Pancreas (tissue), 10 donors: ENCODE measurements at regions not wholly inside any gene's neighbourhood (a gene's known extent, or its start where the extent isn't known, plus 50 kb on each side); places are given as distances from the start of the nearest gene placed in this dataset.

ENCODE experiments used
- ATAC-seq, 4 donors: fragments of 200-7000 bp; cut with Tn5 transposase; one replicate each; pipeline versions ENCODE4 v1.8.0 to v1.9.1; 2020; ENCODE audit warnings: mild to moderate bottlenecking in 4 of 4, moderate library complexity in 4 of 4
- DNase-seq, 6 donors: peaks; one replicate each; pipeline ENCODE4 v3.0.0-alpha.2; 2020
- FAIRE-seq: peaks from 2 replicates; lab custom pipeline; 2012; peaks lifted over from hg19 to GRCh38; lab: Jason Lieb, UNC
- H3K27ac ChIP-seq, 4 donors: fragments of 200-600 bp; sonication (generic); 1 replicate in 3 of 4; 2 replicates in 1 of 4; pipeline versions ENCODE4 v1.5.0 to v1.8.0; 2020
- H3K27me3 ChIP-seq, 4 donors: fragments of 200-600 bp; one replicate each; pipeline ENCODE4 v1.8.0; 2021
- H3K36me3 ChIP-seq, 3 donors: fragments of 200-600 bp; sonication (generic) in 1 of 3; one replicate each; pipeline versions ENCODE4 v1.5.0 to v1.8.0; 2020 to 2021
- H3K4me1 ChIP-seq, 3 donors: fragments of 200-600 bp; one replicate each; pipeline ENCODE4 v1.8.0; 2021
- H3K4me3 ChIP-seq, 4 donors: fragments of 200-600 bp; sonication (generic) in 2 of 4; one replicate each; pipeline versions ENCODE4 v1.5.0 to v1.8.0; 2020 to 2021
- H3K9me3 ChIP-seq, 4 donors: fragments of 200-600 bp; one replicate each; pipeline ENCODE4 v1.8.0; 2021
- CTCF ChIP-seq, 4 donors: fragments of 200-600 bp; sonication (generic) in 3 of 4; IDR thresholded peaks; one replicate each; pipeline versions ENCODE4 v1.5.0 to v1.8.0; 2021; ENCODE audit warnings: antibody characterized with exemption in 4 of 4
- WGBS, 2 donors: extraction: QIAGEN DNeasy Blood & Tissue Kit; methylation state at CpG; one replicate each; pipeline ENCODE4 v1.1.7; 2013; 5-methylcytosine and 5-hydroxymethylcytosine counted together
- intact Hi-C, 3 donors: fragments of 100-400 bp; cut with DNase I; formaldehyde crosslinking; loops; one replicate each; pipeline versions ENCODE4 v1.11.1 to v1.14.2; 2022
- donor health status: healthy with polysubstance abuse.
- donor health status: DM: no; HTN: no; CAD: no; lungs with moderate emphysema.
- donor health status: DM: no; HTN: no; CAD: no.
- donor health status: control.
- donor health status: control.
- donor health status: Bipolar disorder and iron deficiency.
- donor health status: DM: yes; HTN: yes; CAD: no.
- donor health status: DM: no; HTN: no; CAD: no.
- donor health status: DM: no; HTN: no; CAD: no.
- donor health status: DM: yes; HTN: yes; CAD: no.

- intact Hi-C loops, result no loop called here
- H3K4me3 ChIP-seq, result no peak overlapping the region
- TF ChIP-seq CTCF (IDR thresholded peaks at IDR 0.05), result no peak
- H3K27me3 ChIP-seq, result no peaks in the 10 kb centered on the region
- no peak for FAIRE-seq
- no peaks in the 10 kb centered on the region for H3K36me3 ChIP-seq
- H3K9me3 ChIP-seq, result no peaks in the 10 kb centered on the region
- WGBS, 2 donors, result 92 to 93% methylated on average over 2 of the region's 2 CpGs
- ATAC-seq, result no peak
- H3K4me1 ChIP-seq, result no peaks in the 10 kb centered on the region
- H3K27ac ChIP-seq, result no peak overlapping the region
- DNase-seq, result no peak
Measured at GRCh38 chr5:112656451-112656850, 81.2 kb upstream of the APC start.

- Histone ChIP-seq H3K36me3 (no peaks in the 10 kb centered on the region), H3K4me1 (no peaks in the 10 kb centered on the region), H3K27me3 (no peaks in the 10 kb centered on the region), H3K27ac (no peak overlapping the region), H3K9me3 (no peaks in the 10 kb centered on the region), H3K4me3 (no peak overlapping the region)
- FAIRE-seq (no peak), DNase-seq (no peak), ATAC-seq (no peak)
- intact Hi-C loops, result no loop called here
- 88 to 92% methylated on average over 3 of the region's 3 CpGs for WGBS, 2 donors
- TF ChIP-seq CTCF (IDR thresholded peaks at IDR 0.05), result no peak
Measured at GRCh38 chr5:112657804-112658203, 79.9 kb upstream of the APC start.

GRCh38 chr5:112660359-112660758, 77.3 kb upstream of the APC start:
- TF ChIP-seq CTCF (IDR thresholded peaks at IDR 0.05), result no peak
- DNase-seq, result no peak
- no peak for FAIRE-seq
- no peaks in the 10 kb centered on the region for H3K36me3 ChIP-seq
- H3K9me3 ChIP-seq, result no peaks in the 10 kb centered on the region
- no peak overlapping the region for H3K4me3 ChIP-seq
- 93 to 100% methylated on average over 1 of the region's 1 CpG for WGBS, 2 donors
- H3K4me1 ChIP-seq, result no peaks in the 10 kb centered on the region
- intact Hi-C loops, result no loop called here
- H3K27ac ChIP-seq, result no peak overlapping the region
- no peak for ATAC-seq
- no peaks in the 10 kb centered on the region for H3K27me3 ChIP-seq

- TF ChIP-seq CTCF (IDR thresholded peaks at IDR 0.05), result no peak
- WGBS, 2 donors, result 82 to 90% methylated on average over 3 of the region's 3 CpGs
- FAIRE-seq (no peak), DNase-seq (no peak), ATAC-seq (no peak)
- H3K4me1 ChIP-seq, result no peaks in the 10 kb centered on the region
- no peaks in the 10 kb centered on the region for H3K9me3 ChIP-seq
- H3K27ac ChIP-seq, result no peak overlapping the region
- intact Hi-C loops, result no loop called here
- H3K36me3 ChIP-seq, result no peaks in the 10 kb centered on the region
- H3K4me3 ChIP-seq, result no peak overlapping the region
- H3K27me3 ChIP-seq, result no peaks in the 10 kb centered on the region
Measured at GRCh38 chr5:112663146-112663545, 74.5 kb upstream of the APC start.

- TF ChIP-seq CTCF (IDR thresholded peaks at IDR 0.05), result no peak
- Histone ChIP-seq H3K4me1 (no peaks in the 10 kb centered on the region), H3K36me3 (no peaks in the 10 kb centered on the region), H3K27me3 (no peaks in the 10 kb centered on the region), H3K27ac (no peak overlapping the region), H3K9me3 (no peaks in the 10 kb centered on the region), H3K4me3 (no peak overlapping the region)
- DNase-seq, result no peak
- ATAC-seq, result no peak
- intact Hi-C loops, result no loop called here
- WGBS, 2 donors, result 87 to 96% methylated on average over 4 of the region's 4 CpGs
- no peak for FAIRE-seq
Measured at GRCh38 chr5:112668016-112668415, 69.7 kb upstream of the APC start.
